Pulmonary artery endothelial cell (primary cell): ENCODE measurements at regions not wholly inside any gene's neighbourhood (a gene's known extent, or its start where the extent isn't known, plus 50 kb on each side); places are given as distances from the start of the nearest gene placed in this dataset.

Experiments used
- DNase-seq: peaks from one replicate; pipeline ENCODE4 v3.0.0-alpha.2; 2011; ENCODE audit warnings: low read depth, low spot score

DNA sequence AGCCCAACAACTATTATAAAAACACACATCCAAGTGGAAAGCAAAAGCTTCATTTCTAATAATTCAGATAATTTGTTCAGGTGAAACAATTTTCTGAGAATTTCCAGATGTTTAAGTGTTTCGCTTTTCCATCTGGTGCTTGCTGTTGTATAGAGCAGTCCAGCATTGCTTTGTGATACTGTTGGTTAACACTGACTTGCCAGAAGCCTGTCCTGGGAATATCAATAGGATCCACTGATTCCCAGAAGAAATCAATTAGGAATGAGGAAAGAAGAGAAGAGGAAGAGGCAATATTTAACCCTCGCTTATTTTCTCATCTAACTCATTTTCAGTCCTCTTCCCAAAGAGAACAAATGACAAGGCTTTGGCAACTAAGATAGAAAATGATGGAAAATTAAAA is 94.9 kb upstream of the DDIT4L start:
- no peak for DNase-seq

DNA sequence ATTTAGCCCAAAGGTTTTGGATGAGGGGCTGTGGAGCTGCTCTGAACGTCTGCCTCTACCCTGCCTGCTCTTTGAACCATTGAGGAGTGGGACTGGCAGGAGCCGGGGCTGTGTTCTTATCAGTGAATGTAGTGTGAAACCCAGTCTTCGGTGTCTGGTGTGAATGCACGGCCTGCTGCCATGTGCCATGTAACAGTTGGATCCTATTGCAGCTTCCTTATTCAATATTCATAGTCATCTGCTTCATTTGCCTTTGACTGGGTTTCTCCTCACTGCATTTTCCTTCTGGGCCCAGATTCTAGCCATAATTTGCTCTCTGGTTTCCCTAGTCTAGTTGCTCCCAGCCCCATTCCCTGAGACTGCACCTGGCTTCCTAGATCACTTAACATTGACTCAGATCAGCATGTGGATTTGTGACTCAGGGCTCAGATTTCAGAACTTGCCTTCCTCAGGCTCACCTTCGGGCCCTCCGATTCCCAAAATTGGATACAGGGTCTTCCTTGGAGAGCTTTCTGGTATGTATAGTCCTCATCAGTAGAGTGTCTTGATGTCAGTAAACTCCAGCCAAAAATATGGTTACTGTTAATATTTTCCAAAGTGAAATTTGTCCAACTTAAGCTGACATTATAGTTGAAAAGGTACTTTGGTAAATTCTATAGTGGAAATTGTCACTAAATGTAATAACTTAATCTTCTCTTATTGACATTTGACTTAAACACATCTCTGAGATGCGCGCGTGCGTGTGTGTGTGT is 94.0 kb upstream of the DDIT4L start:
- no peak for DNase-seq

DNA sequence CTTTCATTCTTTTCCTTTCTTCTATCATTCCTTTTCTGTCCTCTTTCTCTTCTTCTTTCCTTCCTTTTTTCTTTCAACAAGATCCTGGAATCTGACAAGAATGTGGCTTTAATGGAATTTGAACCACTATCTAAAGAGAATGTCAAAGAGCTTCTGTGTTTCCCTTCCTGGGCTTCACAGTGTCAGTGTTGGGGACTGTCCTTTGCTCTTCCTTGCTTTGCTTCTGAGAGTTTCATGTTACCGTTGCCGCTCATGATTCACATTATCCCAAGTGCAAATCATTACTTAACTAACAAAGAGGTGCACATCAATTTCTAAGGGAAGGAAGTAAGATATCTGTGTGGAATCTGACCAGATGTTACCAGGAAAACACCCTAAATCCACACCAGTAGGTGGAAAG is 90.5 kb upstream of the DDIT4L start:
- no peak for DNase-seq

DNA sequence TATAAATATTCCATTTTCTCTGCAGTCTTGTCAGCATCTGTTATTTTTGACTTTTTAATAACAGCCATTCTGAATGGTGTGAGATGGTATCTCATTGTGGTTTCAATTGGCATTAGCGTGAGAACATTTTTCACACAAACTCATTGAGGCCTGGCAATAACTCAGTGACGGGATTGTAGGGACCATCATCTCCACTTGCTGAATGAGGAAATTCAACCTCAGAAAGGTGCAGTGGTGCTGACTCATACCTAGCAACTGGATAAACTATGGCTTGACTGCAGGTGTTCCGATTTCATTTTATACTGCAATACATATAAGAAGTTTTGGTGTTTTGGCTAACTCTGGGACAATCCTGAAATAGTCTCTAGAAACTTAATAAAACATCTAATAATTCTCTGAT is 88.3 kb upstream of the DDIT4L start:
- no peak for DNase-seq

DNA sequence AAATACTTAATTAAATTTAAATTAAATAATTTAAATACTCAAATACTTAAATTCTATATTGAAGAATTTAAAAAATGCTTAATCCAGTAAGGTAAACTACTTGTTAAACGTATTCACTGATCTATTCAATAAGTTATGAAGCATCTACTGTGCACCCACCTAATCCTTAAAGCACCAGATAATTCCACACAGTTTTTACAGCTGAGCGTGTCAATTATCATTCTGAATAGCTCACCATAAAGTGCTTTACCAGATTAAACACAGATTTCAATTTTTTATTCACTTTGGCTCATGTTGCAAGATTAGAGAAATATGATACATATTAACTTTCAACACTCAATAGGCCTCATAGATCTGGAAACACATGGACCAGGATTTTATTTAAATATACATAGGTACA is 79.2 kb upstream of the DDIT4L start:
- no peak for DNase-seq

GRCh38 chr4:100268789-100269188 is 78.5 kb upstream of the DDIT4L start:
- no peak for DNase-seq

DNA sequence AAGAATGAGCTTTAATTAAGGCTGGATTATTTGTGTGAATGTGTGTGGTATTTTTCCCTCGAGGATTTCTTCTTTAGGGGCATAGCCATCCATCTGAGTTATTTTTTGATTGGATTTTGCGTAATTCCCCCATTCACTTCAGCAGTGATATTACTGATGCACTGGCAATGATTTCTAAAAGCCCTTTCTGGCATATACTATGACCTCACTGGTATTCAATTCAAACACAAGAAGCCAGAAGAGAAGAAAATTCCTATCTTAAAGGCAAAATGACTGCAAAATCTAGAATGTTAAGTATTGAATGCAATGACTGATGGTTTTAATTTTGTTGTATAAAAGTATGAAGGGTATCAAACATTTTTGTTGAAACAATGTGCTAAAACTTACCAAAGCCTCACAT is 71.1 kb upstream of the DDIT4L start:
- no peak for DNase-seq

DNA sequence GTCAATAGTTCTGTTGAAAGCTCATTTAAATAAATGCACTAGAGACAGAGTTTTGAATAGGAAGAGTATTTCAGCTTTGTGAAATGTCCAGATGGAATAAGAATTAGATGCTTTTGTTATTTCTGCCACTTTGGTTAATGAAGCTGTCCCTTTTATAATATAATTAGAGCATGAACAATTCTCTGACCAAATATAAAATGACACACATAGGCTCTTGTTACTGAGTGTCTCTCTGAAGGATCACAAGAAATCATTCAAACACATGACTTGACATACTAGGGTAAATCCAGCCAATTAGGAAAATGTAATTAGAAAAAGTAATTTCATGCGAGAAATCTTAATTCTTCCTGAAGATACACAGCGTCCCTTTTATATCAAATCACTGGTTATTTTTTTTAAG is 68.4 kb upstream of the DDIT4L start:
- DNase-seq = no peak

- no peak for DNase-seq
These were observed 67.3 kb upstream of the DDIT4L start for GRCh38 chr4:100257567-100257966.

DNA sequence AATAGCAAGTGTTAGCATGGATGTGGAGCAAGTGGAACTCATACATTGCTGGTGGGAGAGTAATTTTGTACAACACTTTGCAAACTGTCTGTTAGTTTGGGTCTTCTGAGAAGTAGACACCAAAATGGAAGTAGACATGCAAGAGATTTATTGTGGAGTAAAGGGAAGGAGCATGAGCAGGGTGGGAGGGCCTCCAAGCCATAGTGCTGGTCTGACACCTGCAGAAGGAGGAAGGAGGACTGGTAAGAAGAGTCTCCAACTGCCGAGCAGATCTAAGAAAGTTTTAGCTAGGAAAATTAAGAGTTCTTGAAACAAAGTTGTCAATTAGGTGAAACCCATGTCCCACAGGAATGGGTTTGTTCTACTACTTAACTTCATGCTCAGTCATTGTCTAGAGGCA is 64.0 kb upstream of the DDIT4L start:
- no peak for DNase-seq

- DNase-seq = no peak
These were observed 58.2 kb upstream of the DDIT4L start for GRCh38 chr4:100248476-100248875.

- no peak for DNase-seq
These were observed 56.4 kb upstream of the DDIT4L start for GRCh38 chr4:100246697-100247096.

GRCh38 chr4:100244347-100244746 is 54.1 kb upstream of the DDIT4L start:
- no peak for DNase-seq
